Mononuclear cell (primary cell): ENCODE measurements at regions not wholly inside any gene's neighbourhood (a gene's known extent, or its start where the extent isn't known, plus 50 kb on each side); places are given as distances from the start of the nearest gene placed in this dataset.

ENCODE experiments used
- H3K27me3 ChIP-seq: 2 replicates; pipeline ENCODE4 v1.6.0; 2011; ENCODE audit warnings: low read length, control low read depth; ENCODE audit not compliant: insufficient read depth
- H3K4me1 ChIP-seq: 2 replicates; pipeline ENCODE4 v1.5.1; 2011; ENCODE audit warnings: mild to moderate bottlenecking, low read length, control low read depth; ENCODE audit not compliant: insufficient read depth
- H3K4me3 ChIP-seq: 2 replicates; pipeline ENCODE4 v1.5.1; 2011; ENCODE audit warnings: mild to moderate bottlenecking, low read length, moderate library complexity
- H3K9me3 ChIP-seq: 2 replicates; pipeline ENCODE4 v1.5.1; 2011; ENCODE audit warnings: low read depth, mild to moderate bottlenecking, control low read depth, low read length

- Histone ChIP-seq H3K9me3 (no peaks in the 10 kb centered on the region), H3K27me3 (no peaks in the 10 kb centered on the region), H3K4me3 (no peak overlapping the region), H3K4me1 (no peaks in the 10 kb centered on the region)
Observed at GRCh38 chr16:72536723-72537435, 364.9 kb upstream of the PMFBP1 start.

GRCh38 chr16:72532906-72533410, 361.0 kb upstream of the PMFBP1 start:
- Histone ChIP-seq H3K4me3 (no peak overlapping the region), H3K4me1 (no peaks in the 10 kb centered on the region), H3K27me3 (no peaks in the 10 kb centered on the region), H3K9me3 (no peaks in the 10 kb centered on the region)

GRCh38 chr16:72530434-72530833, 358.5 kb upstream of the PMFBP1 start:
- no peaks in the 10 kb centered on the region for H3K9me3 ChIP-seq
- no peaks in the 10 kb centered on the region for H3K4me1 ChIP-seq
- no peak overlapping the region for H3K4me3 ChIP-seq
- no peaks in the 10 kb centered on the region for H3K27me3 ChIP-seq

- no peaks in the 10 kb centered on the region for H3K4me1 ChIP-seq
- H3K4me3 ChIP-seq = no peak overlapping the region
- H3K9me3 ChIP-seq = peaks cover 21% of the 10 kb centered on the region
- H3K27me3 ChIP-seq = no peaks in the 10 kb centered on the region
Observed at GRCh38 chr16:72523087-72523486, 351.1 kb upstream of the PMFBP1 start.

- Histone ChIP-seq H3K4me3 (no peak overlapping the region), H3K27me3 (no peaks in the 10 kb centered on the region), H3K9me3 (peaks cover 10% of the 10 kb centered on the region), H3K4me1 (no peaks in the 10 kb centered on the region)
Observed at GRCh38 chr16:72517154-72517553, 345.2 kb upstream of the PMFBP1 start.

GRCh38 chr16:72511171-72511570, 339.2 kb upstream of the PMFBP1 start:
- no peaks in the 10 kb centered on the region for H3K4me1 ChIP-seq

GRCh38 chr16:72508191-72508590, 336.2 kb upstream of the PMFBP1 start:
- Histone ChIP-seq H3K9me3 (no peaks in the 10 kb centered on the region), H3K4me3 (no peak overlapping the region), H3K4me1 (no peaks in the 10 kb centered on the region), H3K27me3 (no peaks in the 10 kb centered on the region)

More at GRCh38 chr16:72511171-72511570, 339.2 kb upstream of the PMFBP1 start:
- no peaks in the 10 kb centered on the region for H3K27me3 ChIP-seq
- no peaks in the 10 kb centered on the region for H3K9me3 ChIP-seq
- no peak overlapping the region for H3K4me3 ChIP-seq

- H3K4me1 ChIP-seq = no peaks in the 10 kb centered on the region
- H3K27me3 ChIP-seq = no peaks in the 10 kb centered on the region
- H3K9me3 ChIP-seq = no peaks in the 10 kb centered on the region
- H3K4me3 ChIP-seq = no peak overlapping the region
Observed at GRCh38 chr16:72502594-72503005, 330.6 kb upstream of the PMFBP1 start.

- no peaks in the 10 kb centered on the region for H3K27me3 ChIP-seq
- no peak overlapping the region for H3K4me3 ChIP-seq
- H3K9me3 ChIP-seq = no peaks in the 10 kb centered on the region
- no peaks in the 10 kb centered on the region for H3K4me1 ChIP-seq
Observed at GRCh38 chr16:72501739-72502593, 330.0 kb upstream of the PMFBP1 start.

- Histone ChIP-seq H3K27me3 (no peaks in the 10 kb centered on the region), H3K4me3 (no peak overlapping the region), H3K9me3 (no peaks in the 10 kb centered on the region), H3K4me1 (no peaks in the 10 kb centered on the region)
Observed at GRCh38 chr16:72500545-72500944, 328.6 kb upstream of the PMFBP1 start.

- Histone ChIP-seq H3K9me3 (no peaks in the 10 kb centered on the region), H3K4me1 (no peaks in the 10 kb centered on the region), H3K4me3 (no peak overlapping the region), H3K27me3 (no peaks in the 10 kb centered on the region)
Observed at GRCh38 chr16:72493716-72494415, 321.9 kb upstream of the PMFBP1 start.

- no peaks in the 10 kb centered on the region for H3K9me3 ChIP-seq
- H3K27me3 ChIP-seq = no peaks in the 10 kb centered on the region
- H3K4me1 ChIP-seq = peaks cover under 1% of the 10 kb centered on the region
- H3K4me3 ChIP-seq = no peak overlapping the region
Observed at GRCh38 chr16:72487283-72487682, 315.3 kb upstream of the PMFBP1 start.

GRCh38 chr16:72482695-72483094, 310.7 kb upstream of the PMFBP1 start:
- no peaks in the 10 kb centered on the region for H3K27me3 ChIP-seq
- no peak overlapping the region for H3K4me3 ChIP-seq
- peaks cover 5% of the 10 kb centered on the region for H3K4me1 ChIP-seq
- H3K9me3 ChIP-seq = no peaks in the 10 kb centered on the region

GRCh38 chr16:72481419-72481818, 309.5 kb upstream of the PMFBP1 start:
- no peaks in the 10 kb centered on the region for H3K9me3 ChIP-seq
- peaks cover 5% of the 10 kb centered on the region for H3K4me1 ChIP-seq
- no peaks in the 10 kb centered on the region for H3K27me3 ChIP-seq
- H3K4me3 ChIP-seq = no peak overlapping the region

- Histone ChIP-seq H3K4me3 (no peak overlapping the region), H3K4me1 (peaks cover 5% of the 10 kb centered on the region), H3K27me3 (no peaks in the 10 kb centered on the region), H3K9me3 (no peaks in the 10 kb centered on the region)
Observed at GRCh38 chr16:72480911-72481310, 309.0 kb upstream of the PMFBP1 start.
